Tongue (tissue), 1 donor: ENCODE measurements at regions not wholly inside any gene's neighbourhood (a gene's known extent, or its start where the extent isn't known, plus 50 kb on each side); places are given as distances from the start of the nearest gene placed in this dataset.
"Not testable (repeated sequence)": the region's sequence is repeated elsewhere in the genome, so short reads cannot be mapped to it uniquely, and the experiment has no call there.

Experiments
- DNase-seq: peaks from one replicate; pipeline ENCODE4 v3.0.0-alpha.2; 2015

GRCh38 chr20:20791664-20792568, 79.5 kb upstream of the RALGAPA2 start:
- no peak for DNase-seq

GRCh38 chr20:20788308-20788707, 75.9 kb upstream of the RALGAPA2 start:
- DNase-seq: no peak

- DNase-seq: no peak
These were observed 74.0 kb upstream of the RALGAPA2 start for GRCh38 chr20:20786428-20786827.

DNA sequence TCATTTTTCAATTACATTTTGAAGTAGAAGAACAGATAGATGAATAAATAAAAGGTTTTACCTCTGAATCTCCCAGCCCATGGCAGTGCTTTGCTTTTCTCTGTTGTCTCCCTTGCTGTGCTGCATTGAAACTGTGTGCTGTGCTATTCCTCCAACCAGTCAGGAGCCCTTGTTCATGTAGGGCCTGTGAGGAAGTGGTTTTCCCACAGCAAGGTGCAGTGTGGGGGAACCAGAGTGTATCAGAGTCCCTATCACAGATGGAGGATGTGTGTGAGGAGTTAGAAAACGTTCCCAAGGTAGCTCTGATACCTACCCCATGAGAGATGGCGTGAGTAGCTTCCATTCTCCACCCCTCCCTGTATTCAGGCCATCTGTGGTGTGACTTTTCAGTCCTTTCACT, 72.8 kb upstream of the RALGAPA2 start:
- no peak for DNase-seq

DNA sequence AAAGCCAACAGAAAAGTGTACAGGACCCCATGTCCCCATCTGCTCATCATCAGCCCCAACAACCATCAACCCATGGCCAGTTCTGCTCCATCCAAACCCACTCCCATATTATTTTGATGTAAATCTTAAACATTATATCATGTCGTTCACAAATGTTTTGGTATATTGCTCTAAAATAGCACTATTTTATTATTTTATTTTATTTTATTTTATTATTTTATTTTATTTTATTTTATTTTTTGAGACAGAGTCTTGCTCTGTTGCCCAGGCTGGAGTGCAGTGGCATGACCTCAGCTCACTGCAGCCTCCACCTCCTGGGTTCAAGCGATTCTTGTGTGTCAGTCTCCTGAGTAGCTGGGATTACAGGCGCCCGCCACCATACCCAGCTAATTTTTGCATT, 72.0 kb upstream of the RALGAPA2 start:
- not testable (repeated sequence) for DNase-seq

- DNase-seq: no peak
These were observed 71.0 kb upstream of the RALGAPA2 start for GRCh38 chr20:20783450-20783849.

DNA sequence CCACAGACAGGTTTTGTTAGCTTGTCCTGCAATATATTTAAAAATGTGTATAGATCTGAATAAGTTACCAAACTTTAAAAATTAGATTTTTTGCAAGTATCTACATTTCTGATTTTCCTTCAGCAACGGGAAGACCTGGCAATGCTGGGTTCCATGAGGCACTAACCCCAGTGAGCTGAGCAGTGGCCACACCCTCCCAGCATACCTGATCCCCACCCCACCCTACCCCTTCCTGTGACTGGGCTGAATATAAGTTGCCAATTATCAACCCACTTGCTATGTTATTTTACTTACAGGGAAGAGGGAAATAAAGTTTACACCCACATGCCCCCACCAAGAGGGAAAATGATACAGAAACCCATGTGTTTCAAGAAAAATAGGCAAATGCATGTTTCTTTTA, 70.3 kb upstream of the RALGAPA2 start:
- DNase-seq: no peak

DNA sequence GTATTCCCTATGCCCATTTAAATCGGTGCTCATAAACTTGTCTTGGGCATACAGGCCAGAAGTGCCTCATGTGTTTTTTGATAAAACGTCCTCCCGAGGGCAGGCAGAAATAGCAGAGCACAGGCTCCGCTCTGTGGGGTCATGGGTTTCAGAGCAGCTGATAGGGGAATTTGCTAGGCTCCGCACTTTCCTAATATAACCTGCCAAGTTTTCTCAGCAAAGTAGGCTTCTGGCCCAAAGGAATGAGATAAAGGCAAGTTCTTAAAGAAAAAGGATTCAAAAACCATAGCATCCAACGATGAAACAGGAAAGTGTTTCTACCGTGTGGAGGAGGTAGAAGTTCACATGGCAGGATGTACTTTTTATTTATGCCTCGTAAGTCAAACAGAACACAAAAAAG, 69.8 kb upstream of the RALGAPA2 start:
- DNase-seq: peak; percentile 36

GRCh38 chr20:20781029-20781428, 68.6 kb upstream of the RALGAPA2 start:
- DNase-seq: no peak

GRCh38 chr20:20780127-20780824, 67.8 kb upstream of the RALGAPA2 start:
- peak; percentile 31 for DNase-seq

DNA sequence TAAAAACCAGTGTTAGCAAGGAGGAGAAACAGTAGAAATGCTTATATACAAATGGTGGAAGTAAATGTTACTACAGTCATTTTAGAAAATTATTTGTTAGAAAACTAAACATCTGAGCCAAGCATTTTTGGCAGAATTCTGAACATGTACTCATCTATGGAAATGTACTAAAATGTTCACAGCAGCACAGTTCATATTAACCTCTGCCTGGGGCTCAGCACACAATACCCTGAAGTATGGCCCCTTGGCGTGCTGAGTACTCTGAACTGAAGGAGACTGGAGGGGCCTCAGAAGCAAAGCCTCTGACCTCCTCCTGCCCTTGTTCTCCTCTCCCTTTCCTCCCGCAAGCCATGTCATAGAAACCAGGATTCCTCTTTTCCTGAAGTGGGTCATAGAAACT, 66.2 kb upstream of the RALGAPA2 start:
- peak; percentile 58 for DNase-seq

GRCh38 chr20:20772497-20773085, 60.1 kb upstream of the RALGAPA2 start:
- DNase-seq: no peak

GRCh38 chr20:20768202-20768815, 55.9 kb upstream of the RALGAPA2 start:
- DNase-seq: no peak

- DNase-seq: no peak
These were observed 53.4 kb upstream of the RALGAPA2 start for GRCh38 chr20:20765696-20766365.

- DNase-seq: no peak
These were observed 51.2 kb upstream of the RALGAPA2 start for GRCh38 chr20:20763650-20764049.
